Mesenchymal stem cell (in vitro differentiated cells and primary cell): ENCODE measurements at regions not wholly inside any gene's neighbourhood (a gene's known extent, or its start where the extent isn't known, plus 50 kb on each side); places are given as distances from the start of the nearest gene placed in this dataset.

Experiments used
- DNase-seq: peaks from one replicate; pipeline ENCODE4 v3.0.0-alpha.2; 2013
- H2AFZ ChIP-seq: one replicate; pipeline ENCODE4 v1.6.1; 2013; ENCODE audit warnings: low read depth, mild to moderate bottlenecking, control low read depth, inconsistent platforms, low read length, moderate library complexity
- H2AK5ac ChIP-seq: 2 replicates; pipeline ENCODE4 v1.6.1; 2013; ENCODE audit warnings: low read length, moderate library complexity, mild to moderate bottlenecking, inconsistent platforms; ENCODE audit not compliant: severe bottlenecking
- H2BK120ac ChIP-seq: one replicate; pipeline ENCODE4 v1.6.1; 2013; ENCODE audit warnings: low read depth, mild to moderate bottlenecking, inconsistent platforms, low read length, moderate library complexity
- H2BK12ac ChIP-seq, 2 experiments: one replicate each; pipeline ENCODE4 v1.6.1; 2013; ENCODE audit warnings: inconsistent platforms in 2 of 2, low read length in 2 of 2, mild to moderate bottlenecking in 2 of 2, moderate library complexity in 2 of 2, control low read depth in 1 of 2
- H2BK15ac ChIP-seq: one replicate; pipeline ENCODE4 v1.6.1; 2013; ENCODE audit warnings: mild to moderate bottlenecking, low read depth, inconsistent platforms; ENCODE audit not compliant: poor library complexity, severe bottlenecking
- H2BK5ac ChIP-seq: 2 replicates; pipeline ENCODE4 v1.6.1; 2013; ENCODE audit warnings: low read depth, mild to moderate bottlenecking, low read length, control low read depth, inconsistent platforms; ENCODE audit not compliant: poor library complexity, severe bottlenecking
- H3K14ac ChIP-seq, 2 experiments: one replicate each; pipeline ENCODE4 v1.6.1; 2013; ENCODE audit warnings: inconsistent platforms in 2 of 2, low read length in 2 of 2, control low read depth in 1 of 2, mild to moderate bottlenecking in 1 of 2, moderate library complexity in 1 of 2
- H3K18ac ChIP-seq, 2 experiments: one replicate each; pipeline ENCODE4 v1.6.1; 2013; ENCODE audit warnings: inconsistent platforms in 2 of 2, low read length in 2 of 2, control low read depth in 1 of 2, low read depth in 1 of 2, mild to moderate bottlenecking in 1 of 2
- H3K23ac ChIP-seq, 2 experiments: one replicate each; pipeline ENCODE4 v1.6.1; 2013; ENCODE audit warnings: inconsistent platforms in 2 of 2, low read length in 2 of 2, mild to moderate bottlenecking in 2 of 2, moderate library complexity in 2 of 2, control low read depth in 1 of 2
- H3K27ac ChIP-seq: 2 replicates; pipeline ENCODE4 v1.5.1; 2013; ENCODE audit warnings: mild to moderate bottlenecking, moderate library complexity, low read length, control low read depth, inconsistent platforms; ENCODE audit not compliant: poor library complexity, severe bottlenecking
- H3K27me3 ChIP-seq, 2 experiments: 2 replicates each; pipeline versions ENCODE4 v1.6.1 to v1.7.0; 2013; ENCODE audit warnings: low read length in 2 of 2, mild to moderate bottlenecking in 2 of 2, moderate library complexity in 2 of 2, control low read depth in 1 of 2, inconsistent platforms in 1 of 2; ENCODE audit not compliant: control insufficient read depth in 1 of 2, insufficient read depth in 1 of 2
- H3K36me3 ChIP-seq, 2 experiments: 2 replicates each; pipeline versions ENCODE4 v1.6.1 to v1.7.0; 2013; ENCODE audit warnings: low read length in 2 of 2, control low read depth in 1 of 2, inconsistent platforms in 1 of 2, low read depth in 1 of 2, mild to moderate bottlenecking in 1 of 2; ENCODE audit not compliant: insufficient read depth in 2 of 2, control insufficient read depth in 1 of 2
- H3K4ac ChIP-seq, 2 experiments: one replicate each; pipeline ENCODE4 v1.6.1; 2013; ENCODE audit warnings: inconsistent platforms in 2 of 2, low read length in 2 of 2, mild to moderate bottlenecking in 2 of 2, moderate library complexity in 2 of 2, control low read depth in 1 of 2, low read depth in 1 of 2
- H3K4me1 ChIP-seq: 2 replicates; pipeline ENCODE4 v1.6.1; 2013; ENCODE audit warnings: low read depth, low read length, control low read depth; ENCODE audit not compliant: control insufficient read depth, insufficient read depth
- H3K4me2 ChIP-seq: 2 replicates; pipeline ENCODE4 v1.6.1; 2013; ENCODE audit warnings: low read length, mild to moderate bottlenecking, inconsistent platforms; ENCODE audit not compliant: poor library complexity, severe bottlenecking
- H3K4me3 ChIP-seq, 2 experiments: 2 replicates each; pipeline versions ENCODE4 v1.5.1 to v1.7.0; 2013; ENCODE audit warnings: low read length in 2 of 2, mild to moderate bottlenecking in 2 of 2, control low read depth in 1 of 2, low read depth in 1 of 2; ENCODE audit not compliant: insufficient read depth in 1 of 2
- H3K79me1 ChIP-seq: replicated peaks from 2 replicates; pipeline ENCODE4 v1.6.1; 2013; ENCODE audit warnings: mild to moderate bottlenecking, control low read depth, low read length, inconsistent platforms; ENCODE audit not compliant: poor library complexity, severe bottlenecking
- H3K9ac ChIP-seq: 2 replicates; pipeline ENCODE4 v1.7.0; 2013; ENCODE audit warnings: mild to moderate bottlenecking, low read length, moderate library complexity
- H3K9me3 ChIP-seq: 2 replicates; pipeline ENCODE4 v1.7.0; 2013; ENCODE audit warnings: mild to moderate bottlenecking, low read length; ENCODE audit not compliant: control insufficient read depth
- H4K8ac ChIP-seq: one replicate; pipeline ENCODE4 v1.6.1; 2013; ENCODE audit warnings: inconsistent platforms, mild to moderate bottlenecking, low read length, moderate library complexity
- H4K91ac ChIP-seq: one replicate; pipeline ENCODE4 v1.6.1; 2013; ENCODE audit warnings: mild to moderate bottlenecking, low read length, inconsistent platforms
- WGBS: methylation state at CpG from one replicate; pipeline ENCODE4 v1.1.7; 2013; ENCODE audit warnings: mixed read lengths; 5-methylcytosine and 5-hydroxymethylcytosine counted together

GRCh38 chr7:25503306-25503705 lies 275.0 kb upstream of the NPVF start:
- Histone ChIP-seq H2AK5ac (no peak overlapping the region), H3K23ac (no peak overlapping the region), H3K4me3 (no peak overlapping the region), H2BK120ac (no peak overlapping the region), H4K91ac (no peak overlapping the region), H3K18ac (no peak overlapping the region), H3K9me3 (no peaks in the 10 kb centered on the region), H4K8ac (no peak overlapping the region), H2BK12ac (no peak overlapping the region), H3K9ac (no peak overlapping the region), H3K14ac (no peak overlapping the region), H3K4ac (no peak overlapping the region), H3K79me1 (no peaks in the 10 kb centered on the region), H2AFZ (no peak overlapping the region), H3K27me3 (peaks cover 0 to 6% of the 10 kb centered on the region in 2 experiments), H2BK5ac (no peak overlapping the region), H3K27ac (no peak overlapping the region), H3K36me3 (no peaks in the 10 kb centered on the region), H3K4me2 (no peak overlapping the region), H3K4me1 (no peaks in the 10 kb centered on the region), H2BK15ac (no peak overlapping the region)
- no peak for DNase-seq
- 83% methylated on average over 1 of the region's 2 CpGs for WGBS

- H3K36me3 ChIP-seq, result no peaks in the 10 kb centered on the region
- no peak overlapping the region for H3K4ac ChIP-seq
- no peaks in the 10 kb centered on the region for H3K4me1 ChIP-seq
- H3K9me3 ChIP-seq, result no peaks in the 10 kb centered on the region
- no peak overlapping the region for H4K8ac ChIP-seq
- no peak overlapping the region for H3K4me3 ChIP-seq
- no peak overlapping the region for H2BK5ac ChIP-seq
- H3K4me2 ChIP-seq, result no peak overlapping the region
- H3K18ac ChIP-seq, result no peak overlapping the region
- no peak overlapping the region for H2BK15ac ChIP-seq
- no peaks in the 10 kb centered on the region for H3K27me3 ChIP-seq
- no peak overlapping the region for H4K91ac ChIP-seq
- no peak overlapping the region for H2AK5ac ChIP-seq
- no peak overlapping the region for H2BK120ac ChIP-seq
- H2BK12ac ChIP-seq, result no peak overlapping the region
- H3K79me1 ChIP-seq, result no peaks in the 10 kb centered on the region
- no peak overlapping the region for H3K23ac ChIP-seq
- no peak overlapping the region for H3K27ac ChIP-seq
- H2AFZ ChIP-seq, result no peak overlapping the region
- H3K9ac ChIP-seq, result no peak overlapping the region
- WGBS, result no CpG with 5 or more reads among the region's 5 CpGs
- DNase-seq, result no peak
- no peak overlapping the region for H3K14ac ChIP-seq
Measured at GRCh38 chr7:25512061-25512687, 283.9 kb upstream of the NPVF start.

GRCh38 chr7:25515633-25516275 lies 287.5 kb upstream of the NPVF start:
- Histone ChIP-seq H3K9ac (no peak overlapping the region), H3K4me1 (no peaks in the 10 kb centered on the region), H3K4me3 (no peak overlapping the region), H4K91ac (no peak overlapping the region), H2AFZ (no peak overlapping the region), H3K23ac (no peak overlapping the region), H2BK15ac (no peak overlapping the region), H2BK5ac (no peak overlapping the region), H3K27me3 (peaks cover 0 to 2% of the 10 kb centered on the region in 2 experiments), H3K9me3 (no peaks in the 10 kb centered on the region), H4K8ac (no peak overlapping the region), H3K4ac (no peak overlapping the region), H2BK120ac (no peak overlapping the region), H3K27ac (no peak overlapping the region), H3K79me1 (no peaks in the 10 kb centered on the region), H3K4me2 (no peak overlapping the region), H3K36me3 (no peaks in the 10 kb centered on the region), H2AK5ac (no peak overlapping the region), H3K14ac (no peak overlapping the region), H3K18ac (no peak overlapping the region), H2BK12ac (no peak overlapping the region)
- no peak for DNase-seq
- WGBS, result 90% methylated on average over 1 of the region's 1 CpG

GRCh38 chr7:25517906-25518305 lies 289.6 kb upstream of the NPVF start:
- H2AFZ ChIP-seq, result no peak overlapping the region
- H3K9me3 ChIP-seq, result no peaks in the 10 kb centered on the region
- 78% methylated on average over 2 of the region's 2 CpGs for WGBS
- no peak overlapping the region for H3K4ac ChIP-seq
- no peak overlapping the region for H4K91ac ChIP-seq
- no peak overlapping the region for H3K18ac ChIP-seq
- no peak overlapping the region for H2AK5ac ChIP-seq
- H3K23ac ChIP-seq, result no peak overlapping the region
- no peak overlapping the region for H4K8ac ChIP-seq
- H3K4me2 ChIP-seq, result no peak overlapping the region
- H3K14ac ChIP-seq, result peak overlapping the region in 1 of 2 experiments; percentile 48
- no peak overlapping the region for H3K4me3 ChIP-seq
- no peak overlapping the region for H2BK15ac ChIP-seq
- no peak overlapping the region for H2BK5ac ChIP-seq
- no peak for DNase-seq
- no peak overlapping the region for H2BK120ac ChIP-seq
- no peaks in the 10 kb centered on the region for H3K79me1 ChIP-seq
- H3K9ac ChIP-seq, result no peak overlapping the region
- no peaks in the 10 kb centered on the region for H3K36me3 ChIP-seq
- peaks cover 0 to 2% of the 10 kb centered on the region in 2 experiments for H3K27me3 ChIP-seq
- no peak overlapping the region for H3K27ac ChIP-seq
- no peaks in the 10 kb centered on the region for H3K4me1 ChIP-seq
- H2BK12ac ChIP-seq, result no peak overlapping the region
